NB4 (cell line): ENCODE measurements at regions not wholly inside any gene's neighbourhood (a gene's known extent, or its start where the extent isn't known, plus 50 kb on each side); places are given as distances from the start of the nearest gene placed in this dataset.

Experiments
- CTCF ChIP-seq: IDR thresholded peaks from one replicate; pipeline ENCODE4 v1.5.1; 2012; ENCODE audit warnings: low read depth, low read length
- MAX ChIP-seq: IDR thresholded peaks from 2 replicates; pipeline ENCODE4 v1.6.1; 2011; ENCODE audit warnings: low read depth, low read length
- POLR2A ChIP-seq: IDR thresholded peaks from 2 replicates; pipeline ENCODE4 v1.6.1; 2011; ENCODE audit warnings: mild to moderate bottlenecking; ENCODE audit not compliant: insufficient read length; ENCODE audit errors: extremely low read depth

- TF ChIP-seq POLR2A (no peak), CTCF (no peak), MAX (no peak)
Measured at GRCh38 chr3:66115858-66116654, 77.3 kb upstream of the MAGI1 start.
